A673 (cell line): ENCODE measurements at regions not wholly inside any gene's neighbourhood (a gene's known extent, or its start where the extent isn't known, plus 50 kb on each side); places are given as distances from the start of the nearest gene placed in this dataset.
A peak's percentile ranks its signal among the peaks of the same experiment; 100 is the strongest.

Experiments
- BruUV-seq: library from RNA; stranded (reverse); fragments of 400-500 nt; replicated peaks from 2 replicates; lab custom pipeline; 2021; lab: Mats Ljungman, UMichigan
- CTCF ChIA-PET: fragments of 300-600 bp; sonication (Branson Sonifier 250); formaldehyde crosslinking; loops from one replicate; lab custom pipeline; 2022; ENCODE audit warnings: antibody characterized with exemption; lab: Charles Lee
- POLR2A ChIA-PET: fragments of 300-600 bp; sonication (Branson Sonifier 250); formaldehyde crosslinking; loops from one replicate; lab custom pipeline; 2022; ENCODE audit warnings: antibody characterized with exemption; ENCODE audit not compliant: low non-redundant PET; lab: Charles Lee
- DNase-seq: peaks from one replicate; pipeline ENCODE4 v3.0.0-alpha.2; 2015; ENCODE audit warnings: low spot score
- H3K27ac ChIP-seq: fragments of 200-600 bp; sonication (generic); 2 replicates; pipeline ENCODE4 v1.5.1; 2016; ENCODE audit warnings: mixed run types, low read depth, mild to moderate bottlenecking, mixed read lengths, antibody characterized with exemption, low read length; ENCODE audit not compliant: poor library complexity, severe bottlenecking
- H3K27me3 ChIP-seq: fragments of 200-600 bp; sonication (generic); replicated peaks from 2 replicates; pipeline ENCODE4 v1.6.1; 2017; ENCODE audit warnings: mixed run types, low read depth, mild to moderate bottlenecking, mixed read lengths, antibody characterized with exemption, low read length; ENCODE audit not compliant: insufficient read depth, poor library complexity
- H3K36me3 ChIP-seq: fragments of 200-600 bp; sonication (generic); 2 replicates; pipeline ENCODE4 v1.6.1; 2016; ENCODE audit warnings: mixed run types, mild to moderate bottlenecking, mixed read lengths, antibody characterized with exemption, low read length; ENCODE audit not compliant: insufficient read depth, poor library complexity, severe bottlenecking
- H3K4me1 ChIP-seq: fragments of 200-600 bp; sonication (generic); 2 replicates; pipeline ENCODE4 v1.6.1; 2017; ENCODE audit warnings: mixed run types, mild to moderate bottlenecking, mixed read lengths, antibody characterized with exemption, low read length; ENCODE audit not compliant: insufficient read depth, poor library complexity, severe bottlenecking
- H3K4me3 ChIP-seq: fragments of 200-600 bp; sonication (generic); 2 replicates; pipeline ENCODE4 v1.5.1; 2016; ENCODE audit warnings: low read depth, mixed run types, mild to moderate bottlenecking, mixed read lengths, low read length; ENCODE audit not compliant: poor library complexity, severe bottlenecking
- H3K9me3 ChIP-seq: fragments of 200-600 bp; sonication (generic); 2 replicates; pipeline ENCODE4 v1.6.1; 2016; ENCODE audit warnings: mixed run types, low read depth, mild to moderate bottlenecking, mixed read lengths, antibody characterized with exemption, low read length; ENCODE audit not compliant: poor library complexity, severe bottlenecking
- CTCF ChIP-seq: fragments of 300-800, 200-600 bp; sonication (generic); conservative IDR thresholded peaks from 2 replicates; pipeline ENCODE4 v1.5.1; 2017; ENCODE audit warnings: low read depth, mild to moderate bottlenecking, antibody characterized with exemption, low read length, moderate library complexity, mixed read lengths
- EZH2 ChIP-seq: fragments of 200-600 bp; sonication (generic); IDR thresholded peaks from 2 replicates; pipeline ENCODE4 v1.6.1; 2017; ENCODE audit warnings: borderline replicate concordance, low read depth, mild to moderate bottlenecking, mixed read lengths, antibody characterized with exemption, low read length; ENCODE audit not compliant: poor library complexity, severe bottlenecking
- intact Hi-C: fragments of 100-400 bp; cut with micrococcal nuclease; formaldehyde crosslinking; loops from one replicate; pipeline ENCODE4 v1.10.0; 2022; ENCODE audit not compliant: unreplicated experiment

GRCh38 chr4:111676533-111676932, 468.7 kb upstream of the FAM241A start:
- no TSS peak for BruUV-seq

GRCh38 chr4:111678479-111678878, 466.8 kb upstream of the FAM241A start:
- Histone ChIP-seq H3K27me3 (no peaks in the 10 kb centered on the region), H3K9me3 (no peaks in the 10 kb centered on the region), H3K27ac (no peak overlapping the region), H3K36me3 (no peaks in the 10 kb centered on the region), H3K4me1 (peaks cover 29% of the 10 kb centered on the region), H3K4me3 (no peak overlapping the region)
- ChIA-PET CTCF (no interaction called here), POLR2A (no interaction called here)
- peak; percentile 46 for DNase-seq
- TF ChIP-seq CTCF (no peak), EZH2 (no peak)
- no TSS peak for BruUV-seq
- intact Hi-C loops, result no loop called here

More at GRCh38 chr4:111676533-111676932, 468.7 kb upstream of the FAM241A start:
- ChIA-PET CTCF (no interaction called here), POLR2A (interaction anchor here (0.6 kb wide), 1 partner anchor 17 kb away, joined by 3 read pairs; no protein-coding TSS in a partner anchor)
- DNase-seq, result peak; percentile 37
- intact Hi-C loops, result no loop called here
- no peaks in the 10 kb centered on the region for H3K27me3 ChIP-seq
- H3K4me1 ChIP-seq, result peaks cover 38% of the 10 kb centered on the region
- H3K4me3 ChIP-seq, result no peak overlapping the region
- H3K36me3 ChIP-seq, result no peaks in the 10 kb centered on the region
- TF ChIP-seq CTCF (no peak), EZH2 (no peak)
- peak overlapping the region; percentile 19 for H3K27ac ChIP-seq
- H3K9me3 ChIP-seq, result no peaks in the 10 kb centered on the region

- CTCF ChIA-PET, result no interaction called here
- Histone ChIP-seq H3K9me3 (no peaks in the 10 kb centered on the region), H3K36me3 (no peaks in the 10 kb centered on the region), H3K27me3 (no peaks in the 10 kb centered on the region), H3K4me1 (peaks cover 29% of the 10 kb centered on the region), H3K27ac (no peak overlapping the region), H3K4me3 (no peak overlapping the region)
- BruUV-seq, result no TSS peak
- POLR2A ChIA-PET, result no interaction called here
- intact Hi-C loops, result no loop called here
- no peak for DNase-seq
- no peak for TF ChIP-seq CTCF
- TF ChIP-seq EZH2, result no peak
These were observed 466.3 kb upstream of the FAM241A start for GRCh38 chr4:111678908-111679307.
